ENCODE measurements at regions not wholly inside any gene's neighbourhood (a gene's known extent, or its start where the extent isn't known, plus 50 kb on each side); places are given as distances from the start of the nearest gene placed in this dataset.

DNA sequence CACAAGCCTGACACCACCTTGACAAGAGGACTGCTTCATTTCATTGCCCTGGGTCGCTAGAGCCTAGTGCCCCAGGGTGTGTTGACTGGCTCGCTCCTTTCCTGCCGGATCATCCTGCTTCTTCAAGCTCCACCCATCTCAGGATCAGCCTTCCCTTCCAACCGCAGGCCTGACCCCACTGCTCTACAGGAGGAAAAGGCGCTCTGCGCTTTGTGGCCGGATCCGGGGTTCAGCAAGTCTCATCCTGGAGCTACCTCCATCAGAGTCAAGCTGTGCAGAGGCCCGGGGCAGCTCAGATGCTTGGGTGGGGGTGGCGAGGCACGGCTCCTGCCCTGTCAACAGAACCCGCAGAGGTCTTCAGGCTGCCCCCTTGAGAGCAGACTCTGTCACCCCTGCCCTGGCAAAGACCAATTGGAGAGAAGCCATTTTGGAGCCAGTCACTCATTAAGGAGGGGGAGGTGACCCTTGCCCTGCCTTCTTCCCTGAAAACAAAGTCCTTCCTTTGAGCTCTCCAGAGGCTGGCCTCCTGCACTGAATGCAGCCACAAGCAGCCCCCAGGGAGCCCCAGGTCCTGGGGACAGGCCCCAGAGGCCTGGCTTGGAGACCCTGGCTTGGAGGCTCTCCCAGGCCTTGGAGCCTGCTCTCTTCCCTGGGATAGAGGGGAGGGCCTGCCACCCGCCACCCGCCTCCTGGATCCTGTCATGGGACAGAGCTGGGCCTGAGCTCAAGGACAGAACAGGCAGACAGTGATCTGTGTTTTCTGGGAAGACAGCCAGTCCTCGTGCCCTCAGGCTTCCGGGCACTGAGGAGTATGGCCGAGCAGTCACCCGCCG, 80.3 kb downstream of the CPN2 start:
- Histone ChIP-seq H3K36me3 (ENCODE audit: control insufficient read depth, insufficient read depth, low read length, severe bottlenecking) (no peaks in the 10 kb centered on the region), H3K4me1 (ENCODE audit: control insufficient read depth, insufficient read depth, low read length) (peaks cover 55% of the 10 kb centered on the region), H3K4me3 (ENCODE audit: low read length) (no peak overlapping the region), H3K27me3 (replicated peaks; ENCODE audit: control insufficient read depth, insufficient read depth, low read length) (no peaks in the 10 kb centered on the region), H3K9ac (ENCODE audit: low read length) (peak overlapping the region; percentile 72), H3K9me3 (ENCODE audit: control insufficient read depth, low read length) (no peaks in the 10 kb centered on the region)
- DNase-seq (ENCODE audit: low read depth): peak; percentile 56

DNA sequence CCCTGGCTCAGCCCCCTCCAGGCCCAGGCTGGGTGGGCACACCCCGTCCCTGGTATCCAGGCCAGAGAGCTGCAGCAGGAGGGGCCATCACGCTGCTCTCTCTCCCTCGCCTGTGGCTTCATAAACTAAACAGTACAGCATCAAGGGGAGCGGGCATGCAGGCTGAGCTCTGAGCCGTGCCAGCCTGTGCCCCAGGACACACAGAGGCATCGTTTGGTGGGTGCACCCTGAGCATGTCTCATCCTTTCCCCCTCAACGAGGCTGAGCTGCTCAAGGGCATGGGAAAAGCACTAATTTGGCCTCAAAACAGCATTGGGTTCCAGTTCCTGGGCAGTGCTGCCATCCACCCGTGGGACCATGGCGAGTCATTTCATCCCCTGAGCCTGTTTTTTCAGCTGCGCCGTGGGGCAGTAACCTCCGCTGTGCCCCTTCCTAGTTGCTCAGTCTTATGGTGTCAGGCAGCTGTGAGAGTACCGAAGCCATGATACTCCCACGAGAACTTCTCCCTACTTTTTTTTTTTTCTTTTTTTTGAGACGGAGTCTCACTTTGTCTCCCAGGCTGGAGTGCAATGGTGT, 79.6 kb downstream of the CPN2 start:
- Histone ChIP-seq H3K36me3 (ENCODE audit: control insufficient read depth, insufficient read depth, low read length, severe bottlenecking) (no peaks in the 10 kb centered on the region), H3K4me3 (ENCODE audit: low read length) (no peak overlapping the region), H3K4me1 (ENCODE audit: control insufficient read depth, insufficient read depth, low read length) (peaks cover 56% of the 10 kb centered on the region), H3K9ac (ENCODE audit: low read length) (peak overlapping the region; percentile 72), H3K9me3 (ENCODE audit: control insufficient read depth, low read length) (no peaks in the 10 kb centered on the region), H3K27me3 (replicated peaks; ENCODE audit: control insufficient read depth, insufficient read depth, low read length) (no peaks in the 10 kb centered on the region)
- DNase-seq (ENCODE audit: low read depth): no peak

DNA sequence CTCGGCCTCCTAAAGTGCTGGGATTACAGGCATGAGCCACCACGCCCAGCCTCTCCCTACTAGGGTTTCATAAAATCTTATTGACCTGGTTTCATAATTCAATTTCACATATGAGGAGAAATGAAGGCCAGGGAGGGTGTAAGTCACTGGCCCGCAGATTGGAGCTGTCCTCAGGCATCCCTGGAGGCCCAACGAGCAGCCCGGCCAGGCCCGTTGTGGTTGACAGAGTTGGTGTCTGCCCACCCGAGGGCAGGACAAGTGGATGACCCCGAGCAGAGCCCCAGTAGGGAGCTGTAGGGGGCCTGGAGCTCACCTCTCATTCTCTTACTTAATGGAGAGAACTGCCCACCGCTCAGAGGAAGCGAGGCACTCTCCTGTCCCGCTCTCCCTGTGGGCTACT, 78.9 kb downstream of the CPN2 start:
- Histone ChIP-seq H3K36me3 (ENCODE audit: control insufficient read depth, insufficient read depth, low read length, severe bottlenecking) (no peaks in the 10 kb centered on the region), H3K27me3 (replicated peaks; ENCODE audit: control insufficient read depth, insufficient read depth, low read length) (no peaks in the 10 kb centered on the region), H3K9me3 (ENCODE audit: control insufficient read depth, low read length) (no peaks in the 10 kb centered on the region), H3K9ac (ENCODE audit: low read length) (no peak overlapping the region), H3K4me1 (ENCODE audit: control insufficient read depth, insufficient read depth, low read length) (peaks cover 62% of the 10 kb centered on the region), H3K4me3 (ENCODE audit: low read length) (no peak overlapping the region)
- no peak for DNase-seq (ENCODE audit: low read depth)

DNA sequence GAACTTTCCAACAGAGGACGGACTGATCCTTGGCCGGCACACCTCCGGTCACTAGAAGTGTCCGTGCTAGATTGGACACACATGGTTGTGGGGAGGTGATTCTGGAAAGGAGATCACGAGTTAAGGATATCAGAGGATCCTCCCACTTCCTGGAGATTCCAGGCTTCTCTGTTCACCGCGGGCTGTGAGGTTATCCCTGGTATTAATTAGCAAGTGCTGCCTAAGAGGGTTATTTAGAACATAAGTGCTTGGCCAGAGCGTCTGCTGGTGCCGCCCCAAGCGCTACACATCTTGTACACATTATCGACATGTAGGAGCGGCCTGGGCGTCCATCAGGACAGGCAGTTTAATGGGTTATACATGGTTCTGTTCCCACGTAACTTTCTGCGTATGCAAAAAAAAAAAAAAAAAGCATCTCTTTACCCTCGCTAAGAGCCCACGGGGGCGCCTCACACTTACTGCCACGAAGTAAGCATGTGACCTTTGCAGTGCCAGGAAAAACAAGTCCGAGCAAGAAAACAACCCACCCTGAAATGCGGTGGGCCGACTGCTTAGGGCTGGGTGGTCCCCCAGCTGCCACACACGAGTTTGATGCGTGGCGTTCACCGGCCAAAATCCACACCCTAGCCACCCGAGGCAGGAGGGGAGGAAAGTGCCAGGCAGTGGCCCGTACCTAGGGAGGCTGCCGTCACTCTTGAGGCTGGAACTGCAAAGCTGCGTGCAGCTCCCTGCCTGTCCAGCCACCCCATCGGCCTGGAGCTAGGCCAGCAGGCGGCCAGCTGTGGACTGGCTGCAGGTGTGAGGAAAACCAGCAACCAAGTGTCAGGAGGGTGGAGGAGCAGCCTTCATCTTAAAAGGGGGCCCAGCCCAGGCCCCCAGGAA, 78.0 kb downstream of the CPN2 start:
- no peak overlapping the region for H3K4me3 ChIP-seq (ENCODE audit: low read length)
- H3K4me1 ChIP-seq (ENCODE audit: control insufficient read depth, insufficient read depth, low read length): peaks cover 66% of the 10 kb centered on the region
- no peaks in the 10 kb centered on the region for H3K9me3 ChIP-seq (ENCODE audit: control insufficient read depth, low read length)
- H3K36me3 ChIP-seq (ENCODE audit: control insufficient read depth, insufficient read depth, low read length, severe bottlenecking): no peaks in the 10 kb centered on the region
- no peak overlapping the region for H3K9ac ChIP-seq (ENCODE audit: low read length)
- DNase-seq (ENCODE audit: low read depth): no peak
- no peaks in the 10 kb centered on the region for H3K27me3 ChIP-seq (replicated peaks; ENCODE audit: control insufficient read depth, insufficient read depth, low read length)

DNA sequence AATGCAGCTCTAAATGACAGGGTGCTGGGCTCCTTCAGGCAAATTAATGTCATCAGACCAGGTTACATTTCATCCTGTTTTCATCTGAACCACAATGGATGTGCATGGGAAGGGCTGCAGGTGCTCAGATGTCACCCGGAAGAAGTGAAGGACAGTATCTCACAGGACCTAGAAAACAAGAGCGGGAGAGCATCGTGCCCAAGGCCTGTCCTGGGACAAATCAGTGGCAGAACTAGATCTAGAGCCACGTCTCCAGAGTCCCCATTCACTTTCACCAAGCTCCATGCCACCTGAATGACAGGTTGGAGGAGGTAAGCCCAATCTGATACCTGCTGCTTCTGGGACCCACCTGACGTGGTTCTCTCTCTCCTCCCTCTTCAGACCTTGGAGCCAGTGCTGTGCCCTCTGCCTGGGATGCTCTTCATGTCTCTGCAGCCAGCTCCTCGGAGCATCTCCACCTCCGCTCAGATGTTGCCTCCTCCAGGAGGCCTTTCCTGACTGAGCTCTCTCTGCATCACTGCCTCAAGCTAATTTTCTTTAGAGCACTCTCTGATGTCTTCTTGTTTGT, 77.3 kb downstream of the CPN2 start:
- Histone ChIP-seq H3K4me1 (ENCODE audit: control insufficient read depth, insufficient read depth, low read length) (peaks cover 73% of the 10 kb centered on the region), H3K27me3 (replicated peaks; ENCODE audit: control insufficient read depth, insufficient read depth, low read length) (no peaks in the 10 kb centered on the region), H3K9me3 (ENCODE audit: control insufficient read depth, low read length) (no peaks in the 10 kb centered on the region), H3K4me3 (ENCODE audit: low read length) (no peak overlapping the region), H3K9ac (ENCODE audit: low read length) (no peak overlapping the region), H3K36me3 (ENCODE audit: control insufficient read depth, insufficient read depth, low read length, severe bottlenecking) (no peaks in the 10 kb centered on the region)
- DNase-seq (ENCODE audit: low read depth): no peak

DNA sequence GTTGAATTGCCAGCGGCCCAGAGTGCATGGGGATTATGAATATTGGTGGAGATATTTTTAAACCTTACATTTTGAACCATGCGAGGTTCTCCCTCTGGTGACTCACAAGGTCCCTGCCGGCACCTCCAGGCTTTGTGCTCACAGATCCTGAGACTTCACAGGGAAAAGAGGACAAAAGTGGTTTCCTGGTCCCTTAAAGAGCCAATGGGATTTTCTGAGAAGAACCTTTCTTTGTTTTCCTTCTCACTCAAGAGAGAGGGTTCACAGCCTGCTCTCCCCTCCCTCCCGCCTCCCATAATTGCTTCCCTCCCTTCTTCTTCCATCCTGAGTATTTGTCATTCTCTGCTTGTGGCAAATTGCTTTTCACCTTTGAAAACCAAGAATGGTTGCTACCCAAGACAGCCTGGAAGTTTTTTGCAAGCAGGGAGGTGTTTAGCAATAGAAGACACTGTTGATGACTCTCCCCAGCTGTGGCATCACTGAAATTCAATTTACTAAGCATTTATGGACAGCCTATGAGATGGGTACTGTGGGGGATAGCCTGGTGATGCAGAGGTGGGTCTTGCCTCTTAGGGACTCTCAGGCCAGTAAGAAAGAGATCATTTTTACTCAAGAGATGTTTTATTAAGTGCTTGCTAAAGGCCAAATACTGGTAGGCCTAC, 76.6 kb downstream of the CPN2 start:
- H3K9me3 ChIP-seq (ENCODE audit: control insufficient read depth, low read length): no peaks in the 10 kb centered on the region
- peaks cover 74% of the 10 kb centered on the region for H3K4me1 ChIP-seq (ENCODE audit: control insufficient read depth, insufficient read depth, low read length)
- no peak overlapping the region for H3K4me3 ChIP-seq (ENCODE audit: low read length)
- no peaks in the 10 kb centered on the region for H3K27me3 ChIP-seq (replicated peaks; ENCODE audit: control insufficient read depth, insufficient read depth, low read length)
- no peaks in the 10 kb centered on the region for H3K36me3 ChIP-seq (ENCODE audit: control insufficient read depth, insufficient read depth, low read length, severe bottlenecking)
- H3K9ac ChIP-seq (ENCODE audit: low read length): no peak overlapping the region
- DNase-seq (ENCODE audit: low read depth): peak; percentile 18

DNA sequence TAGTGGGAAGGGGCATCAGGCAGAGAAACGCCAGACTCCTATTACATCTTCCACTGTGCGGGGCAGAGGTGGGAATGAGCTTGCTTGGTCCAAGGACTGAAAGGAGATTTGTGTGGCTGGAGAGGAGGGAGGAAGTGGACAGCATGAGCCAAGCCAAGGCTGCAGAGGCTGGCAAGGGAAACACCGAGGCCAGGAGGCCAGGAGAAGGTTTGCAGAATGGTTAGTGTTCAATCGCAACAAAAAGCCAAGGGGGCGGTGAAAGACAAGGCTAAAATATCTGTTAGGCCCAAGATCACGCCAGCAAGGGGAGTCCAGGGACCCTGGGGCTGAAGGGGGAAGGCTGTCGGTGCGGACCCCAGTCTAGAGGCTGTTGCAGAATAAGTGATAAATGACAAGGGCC, 75.8 kb downstream of the CPN2 start:
- no peaks in the 10 kb centered on the region for H3K36me3 ChIP-seq (ENCODE audit: control insufficient read depth, insufficient read depth, low read length, severe bottlenecking)
- no peaks in the 10 kb centered on the region for H3K9me3 ChIP-seq (ENCODE audit: control insufficient read depth, low read length)
- H3K4me3 ChIP-seq (ENCODE audit: low read length): no peak overlapping the region
- peak; percentile 21 for DNase-seq (ENCODE audit: low read depth)
- peaks cover 76% of the 10 kb centered on the region for H3K4me1 ChIP-seq (ENCODE audit: control insufficient read depth, insufficient read depth, low read length)
- H3K9ac ChIP-seq (ENCODE audit: low read length): no peak overlapping the region
- no peaks in the 10 kb centered on the region for H3K27me3 ChIP-seq (replicated peaks; ENCODE audit: control insufficient read depth, insufficient read depth, low read length)

DNA sequence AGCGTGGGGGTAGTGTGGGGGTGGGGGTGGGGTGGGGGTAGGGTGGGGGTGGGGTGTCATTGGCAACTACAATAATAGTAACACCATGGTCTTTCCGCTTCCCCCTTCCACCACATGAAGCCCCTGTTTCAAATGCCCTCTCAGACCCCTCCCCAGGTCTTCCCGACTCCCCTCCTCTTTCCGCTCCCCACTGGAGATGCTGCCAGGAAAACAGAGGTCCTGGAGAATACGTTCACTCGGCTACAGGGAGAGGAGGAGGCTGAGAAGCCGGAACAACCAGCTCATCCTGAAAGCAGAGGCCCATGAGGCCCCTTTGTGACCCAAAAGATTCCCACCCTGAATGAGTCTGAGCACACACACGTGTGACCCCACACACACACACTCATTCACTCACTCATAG, 75.4 kb downstream of the CPN2 start:
- Histone ChIP-seq H3K9me3 (ENCODE audit: control insufficient read depth, low read length) (no peaks in the 10 kb centered on the region), H3K4me3 (ENCODE audit: low read length) (no peak overlapping the region), H3K36me3 (ENCODE audit: control insufficient read depth, insufficient read depth, low read length, severe bottlenecking) (no peaks in the 10 kb centered on the region), H3K4me1 (ENCODE audit: control insufficient read depth, insufficient read depth, low read length) (peaks cover 76% of the 10 kb centered on the region), H3K27me3 (replicated peaks; ENCODE audit: control insufficient read depth, insufficient read depth, low read length) (no peaks in the 10 kb centered on the region), H3K9ac (ENCODE audit: low read length) (peak overlapping the region; percentile 88)
- DNase-seq (ENCODE audit: low read depth): no peak

DNA sequence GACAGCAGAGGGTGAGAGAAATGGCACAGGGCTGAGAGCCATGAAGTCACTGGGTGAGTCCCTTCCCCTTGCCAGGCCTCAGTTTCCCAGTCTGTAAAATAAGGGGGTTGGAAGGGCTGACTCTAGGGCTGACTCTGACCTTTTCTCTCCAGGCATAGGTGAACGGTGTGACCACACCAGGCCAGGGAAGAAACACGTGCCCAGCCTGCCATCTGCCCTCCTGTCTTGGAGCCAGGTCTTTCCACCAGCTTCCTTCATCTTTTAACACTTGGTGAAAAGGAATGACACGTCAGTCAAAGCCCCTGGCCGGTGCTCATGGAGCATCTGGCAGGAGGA, 74.4 kb downstream of the CPN2 start:
- no peak for DNase-seq (ENCODE audit: low read depth)
- no peaks in the 10 kb centered on the region for H3K36me3 ChIP-seq (ENCODE audit: control insufficient read depth, insufficient read depth, low read length, severe bottlenecking)
- peaks cover 67% of the 10 kb centered on the region for H3K4me1 ChIP-seq (ENCODE audit: control insufficient read depth, insufficient read depth, low read length)
- peak overlapping the region; percentile 88 for H3K9ac ChIP-seq (ENCODE audit: low read length)
- H3K4me3 ChIP-seq (ENCODE audit: low read length): no peak overlapping the region
- H3K27me3 ChIP-seq (replicated peaks; ENCODE audit: control insufficient read depth, insufficient read depth, low read length): no peaks in the 10 kb centered on the region
- no peaks in the 10 kb centered on the region for H3K9me3 ChIP-seq (ENCODE audit: control insufficient read depth, low read length)

DNA sequence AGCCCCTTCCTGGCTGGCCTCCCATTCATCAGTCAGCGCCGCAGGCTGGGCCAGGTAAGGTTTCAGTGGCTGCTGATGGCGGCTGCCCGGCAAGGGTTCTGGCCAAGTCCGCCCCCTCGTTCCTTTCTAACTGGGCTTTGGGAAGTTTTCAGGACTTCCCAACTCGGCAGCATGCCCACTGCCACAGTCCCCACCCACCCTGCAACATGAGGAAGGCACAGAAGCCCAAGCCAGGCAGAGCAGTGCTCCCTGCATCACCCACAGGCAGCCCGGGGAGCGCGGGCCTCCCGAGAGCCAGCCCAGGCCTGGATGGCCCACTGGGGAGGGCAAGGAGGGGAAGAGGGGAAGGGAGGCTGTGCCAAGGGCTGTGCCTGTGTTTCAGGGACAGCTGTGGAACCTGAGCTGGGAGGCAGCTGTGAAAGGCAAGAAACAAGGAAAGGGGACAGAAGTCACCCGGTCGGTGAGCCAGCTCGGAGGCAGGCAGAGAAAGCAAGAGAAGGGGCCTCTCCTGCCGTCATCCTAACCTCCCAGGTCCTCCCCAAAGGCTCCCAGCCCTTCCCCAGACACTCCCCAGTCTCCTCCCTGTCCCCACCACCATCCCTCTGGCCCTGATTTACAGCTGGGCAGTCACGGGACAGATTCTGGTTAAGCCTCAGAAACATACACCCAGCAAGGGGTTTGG, 73.9 kb downstream of the CPN2 start:
- Histone ChIP-seq H3K9ac (ENCODE audit: low read length) (peak overlapping the region; percentile 88), H3K4me1 (ENCODE audit: control insufficient read depth, insufficient read depth, low read length) (peaks cover 68% of the 10 kb centered on the region), H3K9me3 (ENCODE audit: control insufficient read depth, low read length) (no peaks in the 10 kb centered on the region), H3K4me3 (ENCODE audit: low read length) (peak overlapping the region; percentile 64), H3K27me3 (replicated peaks; ENCODE audit: control insufficient read depth, insufficient read depth, low read length) (no peaks in the 10 kb centered on the region), H3K36me3 (ENCODE audit: control insufficient read depth, insufficient read depth, low read length, severe bottlenecking) (no peaks in the 10 kb centered on the region)
- peak; percentile 53 for DNase-seq (ENCODE audit: low read depth)

Measured in adipocyte (in vitro differentiated cells).